Liver (tissue), 3 donors: ENCODE measurements at regions not wholly inside any gene's neighbourhood (a gene's known extent, or its start where the extent isn't known, plus 50 kb on each side); places are given as distances from the start of the nearest gene placed in this dataset.

Experiments used
- ATF3 ChIP-seq: IDR thresholded peaks from 2 replicates; pipeline ENCODE4 v1.6.1; 2016; ENCODE audit warnings: antibody characterized with exemption
- CTCF ChIP-seq: fragments of 150-350 bp; IDR thresholded peaks from 2 replicates; pipeline ENCODE4 v1.5.1; 2017; ENCODE audit warnings: improper control_type of control experiment, low read depth, low read length; ENCODE audit not compliant: missing input control
- EGR1 ChIP-seq, 2 donors: IDR thresholded peaks; 2 replicates each; pipeline ENCODE4 v1.6.1; 2016 to 2018; ENCODE audit warnings: antibody characterized with exemption in 2 of 2, low read depth in 2 of 2
- FOXA2 ChIP-seq: IDR thresholded peaks from 2 replicates; pipeline ENCODE4 v1.6.1; 2016; ENCODE audit warnings: antibody characterized with exemption
- HNF4A ChIP-seq, 2 donors: conservative IDR thresholded peaks; 2 replicates each; pipeline ENCODE4 v1.6.1; 2016; ENCODE audit warnings: antibody characterized with exemption in 2 of 2, mild to moderate bottlenecking in 2 of 2
- HNF4G ChIP-seq: IDR thresholded peaks from 2 replicates; pipeline ENCODE4 v1.6.1; 2016; ENCODE audit warnings: antibody characterized with exemption
- MAX ChIP-seq: IDR thresholded peaks from 2 replicates; pipeline ENCODE4 v1.6.1; 2016; ENCODE audit warnings: antibody characterized with exemption
- RAD21 ChIP-seq, 2 donors: IDR thresholded peaks; 2 replicates each; pipeline ENCODE4 v1.6.1; 2016; ENCODE audit warnings: antibody characterized with exemption in 2 of 2, mild to moderate bottlenecking in 2 of 2
- SP1 ChIP-seq: IDR thresholded peaks from 2 replicates; pipeline ENCODE4 v1.6.1; 2018; ENCODE audit warnings: antibody characterized with exemption, mild to moderate bottlenecking
- TAF1 ChIP-seq: conservative IDR thresholded peaks from 2 replicates; pipeline ENCODE4 v1.6.1; 2016; ENCODE audit warnings: antibody characterized with exemption, mild to moderate bottlenecking
- TF ChIP-seq, protein P1 (sequence below): IDR thresholded peaks from 2 replicates; pipeline ENCODE4 v1.6.1; 2016; ENCODE audit warnings: antibody characterized with exemption, mild to moderate bottlenecking
- donor health status: healthy.
- donor health status: healthy.

- no peak for TF ChIP-seq CTCF
- no peak for TF ChIP-seq EGR1 (IDR thresholded peaks at IDR 0.05; ENCODE audit: low read depth in 2 of 2)
- TF ChIP-seq SP1, result no peak
- TF ChIP-seq ATF3, result no peak
- TF ChIP-seq RAD21 (IDR thresholded peaks at IDR 0.05), result no peak
- no peak for TF ChIP-seq HNF4A (conservative IDR thresholded peaks at IDR 0.05)
- no peak for TF ChIP-seq HNF4G
- no peak for TF ChIP-seq TAF1
- TF ChIP-seq, protein P1, sequence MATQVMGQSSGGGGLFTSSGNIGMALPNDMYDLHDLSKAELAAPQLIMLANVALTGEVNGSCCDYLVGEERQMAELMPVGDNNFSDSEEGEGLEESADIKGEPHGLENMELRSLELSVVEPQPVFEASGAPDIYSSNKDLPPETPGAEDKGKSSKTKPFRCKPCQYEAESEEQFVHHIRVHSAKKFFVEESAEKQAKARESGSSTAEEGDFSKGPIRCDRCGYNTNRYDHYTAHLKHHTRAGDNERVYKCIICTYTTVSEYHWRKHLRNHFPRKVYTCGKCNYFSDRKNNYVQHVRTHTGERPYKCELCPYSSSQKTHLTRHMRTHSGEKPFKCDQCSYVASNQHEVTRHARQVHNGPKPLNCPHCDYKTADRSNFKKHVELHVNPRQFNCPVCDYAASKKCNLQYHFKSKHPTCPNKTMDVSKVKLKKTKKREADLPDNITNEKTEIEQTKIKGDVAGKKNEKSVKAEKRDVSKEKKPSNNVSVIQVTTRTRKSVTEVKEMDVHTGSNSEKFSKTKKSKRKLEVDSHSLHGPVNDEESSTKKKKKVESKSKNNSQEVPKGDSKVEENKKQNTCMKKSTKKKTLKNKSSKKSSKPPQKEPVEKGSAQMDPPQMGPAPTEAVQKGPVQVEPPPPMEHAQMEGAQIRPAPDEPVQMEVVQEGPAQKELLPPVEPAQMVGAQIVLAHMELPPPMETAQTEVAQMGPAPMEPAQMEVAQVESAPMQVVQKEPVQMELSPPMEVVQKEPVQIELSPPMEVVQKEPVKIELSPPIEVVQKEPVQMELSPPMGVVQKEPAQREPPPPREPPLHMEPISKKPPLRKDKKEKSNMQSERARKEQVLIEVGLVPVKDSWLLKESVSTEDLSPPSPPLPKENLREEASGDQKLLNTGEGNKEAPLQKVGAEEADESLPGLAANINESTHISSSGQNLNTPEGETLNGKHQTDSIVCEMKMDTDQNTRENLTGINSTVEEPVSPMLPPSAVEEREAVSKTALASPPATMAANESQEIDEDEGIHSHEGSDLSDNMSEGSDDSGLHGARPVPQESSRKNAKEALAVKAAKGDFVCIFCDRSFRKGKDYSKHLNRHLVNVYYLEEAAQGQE, result no peak
- no peak for TF ChIP-seq MAX
- no peak for TF ChIP-seq FOXA2
Measured at GRCh38 chr16:80122115-80122514, 418.7 kb upstream of the DYNLRB2 start.
